Nucleus accumbens (tissue), 56 donors: ENCODE measurements at regions not wholly inside any gene's neighbourhood (a gene's known extent, or its start where the extent isn't known, plus 50 kb on each side); places are given as distances from the start of the nearest gene placed in this dataset.
"Not testable (repeated sequence)": the region's sequence is repeated elsewhere in the genome, so short reads cannot be mapped to it uniquely, and the experiment has no call there.

Experiments used
- DNase-seq, 56 donors: peaks; one replicate each; lab custom pipeline; 2025; lab: John Stamatoyannopoulos, UW

GRCh38 chr17:31686495-31686894 lies 172.5 kb downstream of the COPRS start:
- no peak for DNase-seq

GRCh38 chr17:31684901-31685300 lies 174.1 kb downstream of the COPRS start:
- no peak for DNase-seq

- DNase-seq: no peak
Measured at GRCh38 chr17:31680126-31680525, 178.9 kb downstream of the COPRS start.

DNA sequence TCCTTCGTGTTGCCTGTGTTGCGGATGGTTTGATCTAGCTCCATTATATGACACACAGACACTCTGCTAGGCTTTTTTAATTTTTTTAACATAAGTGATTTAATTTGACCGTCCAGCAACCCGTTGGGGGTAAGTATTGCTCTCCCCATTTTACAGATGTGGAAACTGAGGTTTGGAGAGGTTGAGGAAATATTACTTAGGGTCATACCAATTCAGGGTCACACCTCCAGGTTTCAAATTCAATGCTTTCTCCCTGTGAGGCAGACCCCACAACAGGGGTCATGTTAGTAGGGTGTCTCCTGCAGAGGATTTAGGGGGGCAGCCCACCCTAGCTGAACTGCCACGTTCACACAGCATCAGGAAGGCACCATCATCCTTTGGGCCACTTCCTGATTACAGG lies 179.4 kb downstream of the COPRS start:
- DNase-seq: no peak

- DNase-seq: no peak
Measured at GRCh38 chr17:31678431-31678830, 180.6 kb downstream of the COPRS start.

- DNase-seq: no peak
Measured at GRCh38 chr17:31677681-31678080, 181.4 kb downstream of the COPRS start.

DNA sequence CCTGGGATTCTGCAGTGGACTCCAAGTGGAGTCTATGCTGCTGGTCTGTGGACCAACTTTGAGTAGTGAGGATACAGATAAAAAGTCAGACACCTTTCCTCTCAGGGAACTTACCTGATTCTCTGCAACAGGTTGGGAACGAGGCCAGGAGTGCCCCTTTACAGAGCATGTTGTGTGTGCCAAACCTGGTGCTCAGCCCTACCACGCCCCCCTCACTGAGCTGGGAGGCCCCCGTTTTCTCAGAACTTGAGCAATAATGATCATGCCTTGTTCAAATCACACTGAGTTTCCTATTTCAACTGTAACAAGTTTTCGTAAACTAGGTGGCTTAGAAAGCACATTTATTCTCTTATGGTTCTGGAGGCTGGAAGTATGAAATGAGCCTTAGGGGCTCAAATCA lies 182.0 kb downstream of the COPRS start:
- no peak for DNase-seq

- DNase-seq: not testable (repeated sequence)
Measured at GRCh38 chr17:31675392-31675791, 183.7 kb downstream of the COPRS start.

DNA sequence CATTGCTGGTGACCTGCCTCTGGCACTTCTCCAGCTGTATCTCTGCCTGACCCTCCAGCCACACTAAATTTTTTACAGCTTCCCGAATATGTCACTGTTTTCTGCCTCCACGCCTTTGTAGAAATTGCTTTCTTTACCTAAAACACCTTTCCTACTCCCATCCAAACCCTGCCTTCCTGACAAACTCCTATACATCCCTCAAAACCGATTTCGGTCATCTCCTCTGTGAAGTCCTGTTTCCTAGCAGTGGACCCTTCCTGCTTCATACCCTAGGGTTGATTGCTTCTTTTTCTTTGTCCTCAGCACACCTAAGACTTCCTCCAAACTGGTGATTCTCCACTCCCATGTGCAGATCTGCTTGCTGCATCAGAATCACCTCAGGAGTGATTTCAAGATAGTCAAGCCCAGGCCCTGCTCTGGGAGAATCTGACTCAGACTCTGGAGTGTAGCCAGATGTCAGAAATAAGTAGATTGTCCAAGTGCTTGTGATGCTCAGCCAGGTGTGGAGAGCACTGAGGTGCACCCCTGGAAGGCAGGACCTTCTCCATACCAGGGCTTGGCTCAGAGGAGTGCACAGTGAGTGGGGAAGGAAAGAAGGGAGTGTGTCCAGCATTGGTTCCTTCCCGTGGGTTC lies 184.2 kb downstream of the COPRS start:
- DNase-seq: no peak

- no peak for DNase-seq
Measured at GRCh38 chr17:31674305-31674704, 184.7 kb downstream of the COPRS start.

- DNase-seq: no peak
Measured at GRCh38 chr17:31673076-31673475, 186.0 kb downstream of the COPRS start.

DNA sequence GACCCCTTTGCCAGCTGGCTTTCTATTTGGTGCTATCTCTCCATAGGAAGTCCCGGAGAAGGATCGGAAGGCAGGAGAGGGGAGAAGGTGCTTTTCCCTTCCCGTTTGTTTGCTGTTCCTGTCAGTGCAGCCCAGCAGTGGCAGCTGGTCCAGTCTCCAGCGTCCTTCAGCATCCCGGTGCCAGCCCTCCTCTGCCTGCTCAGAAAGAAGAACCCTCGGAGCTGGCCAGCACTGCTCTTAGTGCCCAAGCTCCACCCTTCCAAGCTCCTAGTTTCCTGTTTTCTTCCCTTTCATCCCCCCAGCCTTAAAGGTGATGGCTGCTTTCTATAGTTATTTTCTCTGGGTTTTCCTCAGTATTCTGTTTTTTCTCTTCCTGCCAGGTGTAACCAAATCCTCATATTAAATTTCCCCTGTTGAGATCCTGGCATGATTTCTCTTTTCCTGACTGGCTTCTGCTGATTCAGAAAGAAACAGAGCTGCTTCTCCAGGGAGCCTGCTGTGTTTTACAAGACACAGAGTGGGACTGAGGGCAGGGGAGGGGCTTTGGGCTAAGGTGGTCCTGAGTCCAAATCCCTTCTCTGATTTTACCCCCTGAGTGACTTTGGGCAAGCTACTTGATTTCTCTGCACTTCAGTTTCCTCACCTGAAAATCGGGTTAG lies 186.8 kb downstream of the COPRS start:
- no peak for DNase-seq

DNA sequence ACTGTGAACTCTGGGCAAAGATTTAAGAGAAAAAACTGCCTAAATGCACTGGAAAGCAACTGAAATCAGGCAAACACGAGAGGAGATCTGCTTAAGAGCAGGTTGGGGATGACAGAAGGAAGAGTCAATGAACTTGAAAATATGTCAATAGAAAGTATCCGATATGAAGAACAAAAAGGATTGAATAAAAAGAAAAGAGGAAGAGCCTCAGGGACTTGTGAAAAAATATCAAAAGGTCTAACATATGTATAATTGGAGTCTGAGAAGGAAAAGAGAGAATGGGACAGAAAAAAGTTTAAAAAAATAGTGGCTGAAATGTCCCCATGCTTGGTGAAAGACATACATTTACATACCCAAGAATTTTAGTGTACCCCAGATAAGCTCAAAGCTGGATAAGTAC lies 195.5 kb downstream of the COPRS start:
- DNase-seq: no peak

GRCh38 chr17:31660684-31661083 lies 198.4 kb downstream of the COPRS start:
- DNase-seq: no peak

DNA sequence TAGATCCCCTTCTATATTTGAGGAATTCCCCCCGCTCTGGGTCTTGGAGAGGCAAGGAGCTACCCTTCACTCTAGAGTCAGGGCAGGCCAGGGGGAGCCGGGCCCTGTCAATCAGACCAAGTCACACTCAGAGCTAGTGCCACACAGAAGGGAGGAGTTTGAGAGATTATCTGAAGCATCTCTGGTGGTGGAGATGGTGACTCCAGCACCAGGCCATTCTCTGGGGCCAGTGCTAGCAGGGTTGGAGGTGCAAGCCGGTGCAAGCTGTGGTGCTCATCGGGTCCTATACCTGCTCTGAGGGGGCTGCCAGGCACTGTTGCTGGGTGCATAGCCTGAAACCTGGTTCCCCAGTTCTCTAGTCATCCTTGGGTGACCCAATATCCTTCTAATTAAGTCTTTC lies 201.2 kb downstream of the COPRS start:
- no peak for DNase-seq

DNA sequence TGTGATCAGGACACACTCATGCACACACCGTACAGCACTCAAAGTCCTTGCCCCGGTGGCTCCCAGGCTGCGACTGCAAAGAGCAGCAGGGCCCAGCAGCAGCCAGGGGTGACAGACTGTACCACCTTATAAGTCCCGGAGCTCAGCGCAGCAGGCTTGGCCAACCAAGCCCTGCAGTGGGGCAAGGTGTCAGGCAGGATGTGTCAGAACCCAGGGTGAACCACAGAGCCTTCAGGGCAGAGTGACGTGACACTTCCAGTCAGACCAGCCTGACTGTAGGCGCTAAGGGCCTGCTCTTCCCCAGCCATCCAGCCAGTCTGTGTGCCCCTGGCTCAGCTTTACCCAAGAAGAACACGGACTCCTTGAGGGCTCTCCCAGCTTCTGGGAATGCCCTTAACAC lies 204.1 kb downstream of the COPRS start:
- DNase-seq: no peak

- DNase-seq: no peak
Measured at GRCh38 chr17:31653691-31654090, 205.4 kb downstream of the COPRS start.

- no peak for DNase-seq
Measured at GRCh38 chr17:31650756-31651520, 208.1 kb downstream of the COPRS start.

GRCh38 chr17:31649302-31649701 lies 209.7 kb downstream of the COPRS start:
- DNase-seq: no peak

- DNase-seq: no peak
Measured at GRCh38 chr17:31647661-31648060, 211.4 kb downstream of the COPRS start.

DNA sequence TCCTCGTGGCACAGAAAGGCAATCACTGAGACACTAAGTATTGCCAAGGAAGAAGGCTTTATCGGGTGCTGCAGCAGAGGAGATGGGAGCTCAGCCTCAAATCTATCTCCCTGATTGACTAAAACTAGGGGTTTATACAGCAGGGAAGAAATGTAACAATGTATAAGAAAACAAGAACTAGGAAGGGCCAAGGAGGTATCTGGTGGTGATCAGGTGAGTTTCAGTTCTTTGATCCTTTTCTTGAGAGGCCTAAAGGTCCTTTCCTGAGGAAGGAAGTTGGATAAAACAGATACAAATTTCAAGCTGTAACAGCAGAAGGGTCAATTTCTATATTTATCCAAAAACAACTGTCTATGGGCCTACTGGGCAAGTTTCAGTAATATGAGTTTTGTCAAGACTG lies 212.4 kb downstream of the COPRS start:
- DNase-seq: no peak

DNA sequence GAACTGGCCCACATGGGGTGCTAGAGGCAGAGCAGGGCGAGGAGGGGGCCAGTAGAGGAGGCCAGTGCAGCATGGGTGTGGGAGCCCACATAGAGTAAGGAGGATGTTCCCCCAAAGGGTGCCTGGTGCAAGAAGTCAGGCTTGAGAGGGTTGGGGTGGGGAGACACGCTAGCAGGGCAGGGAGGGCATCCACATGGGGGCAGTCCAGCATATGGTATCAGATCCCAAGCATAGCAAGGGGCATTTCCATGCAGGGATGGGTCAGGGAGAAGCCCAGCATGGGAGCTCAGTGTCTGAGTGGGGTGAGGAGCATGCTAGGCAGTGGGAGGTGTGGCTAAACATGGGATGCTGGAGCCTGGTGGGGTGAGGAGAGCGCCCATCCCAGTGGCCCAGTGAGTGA lies 213.7 kb downstream of the COPRS start:
- DNase-seq: no peak
